ENCODE measurements at regions not wholly inside any gene's neighbourhood (a gene's known extent, or its start where the extent isn't known, plus 50 kb on each side); places are given as distances from the start of the nearest gene placed in this dataset.

DNA sequence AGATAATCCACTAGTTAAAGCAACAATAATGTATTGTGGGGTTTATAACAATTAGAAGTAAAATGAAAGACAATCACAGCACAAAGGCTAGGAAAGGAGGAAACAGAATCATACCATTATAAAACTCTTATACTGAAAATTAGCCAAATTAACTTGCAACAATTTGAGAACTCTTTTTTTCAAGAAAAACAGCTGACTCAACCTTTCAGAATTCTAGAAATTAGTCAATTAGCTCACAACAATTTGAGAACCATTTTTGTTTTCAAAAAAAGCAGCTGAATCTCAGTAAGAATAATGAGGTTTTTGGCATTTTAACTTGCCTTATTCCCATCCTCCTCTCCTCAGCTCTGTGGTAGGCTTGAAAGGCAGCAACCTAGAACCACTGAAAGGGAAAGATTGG is 269.9 kb downstream of the NPR3 start:
- TF ChIP-seq, protein P1, sequence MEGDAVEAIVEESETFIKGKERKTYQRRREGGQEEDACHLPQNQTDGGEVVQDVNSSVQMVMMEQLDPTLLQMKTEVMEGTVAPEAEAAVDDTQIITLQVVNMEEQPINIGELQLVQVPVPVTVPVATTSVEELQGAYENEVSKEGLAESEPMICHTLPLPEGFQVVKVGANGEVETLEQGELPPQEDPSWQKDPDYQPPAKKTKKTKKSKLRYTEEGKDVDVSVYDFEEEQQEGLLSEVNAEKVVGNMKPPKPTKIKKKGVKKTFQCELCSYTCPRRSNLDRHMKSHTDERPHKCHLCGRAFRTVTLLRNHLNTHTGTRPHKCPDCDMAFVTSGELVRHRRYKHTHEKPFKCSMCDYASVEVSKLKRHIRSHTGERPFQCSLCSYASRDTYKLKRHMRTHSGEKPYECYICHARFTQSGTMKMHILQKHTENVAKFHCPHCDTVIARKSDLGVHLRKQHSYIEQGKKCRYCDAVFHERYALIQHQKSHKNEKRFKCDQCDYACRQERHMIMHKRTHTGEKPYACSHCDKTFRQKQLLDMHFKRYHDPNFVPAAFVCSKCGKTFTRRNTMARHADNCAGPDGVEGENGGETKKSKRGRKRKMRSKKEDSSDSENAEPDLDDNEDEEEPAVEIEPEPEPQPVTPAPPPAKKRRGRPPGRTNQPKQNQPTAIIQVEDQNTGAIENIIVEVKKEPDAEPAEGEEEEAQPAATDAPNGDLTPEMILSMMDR (IDR thresholded peaks at IDR 0.05), result no peak
- Mint-ChIP-seq H3K27ac (no peak overlapping the region), H3K9me3 (no peaks in the 10 kb centered on the region), H3K36me3 (ENCODE audit: low read depth) (no peaks in the 10 kb centered on the region), H3K4me1 (peaks cover 5% of the 10 kb centered on the region), H3K27me3 (ENCODE audit: low read depth, poor library complexity) (peaks cover 7% of the 10 kb centered on the region), H3K4me3 (no peak overlapping the region)
- DNase-seq, result no peak

DNA sequence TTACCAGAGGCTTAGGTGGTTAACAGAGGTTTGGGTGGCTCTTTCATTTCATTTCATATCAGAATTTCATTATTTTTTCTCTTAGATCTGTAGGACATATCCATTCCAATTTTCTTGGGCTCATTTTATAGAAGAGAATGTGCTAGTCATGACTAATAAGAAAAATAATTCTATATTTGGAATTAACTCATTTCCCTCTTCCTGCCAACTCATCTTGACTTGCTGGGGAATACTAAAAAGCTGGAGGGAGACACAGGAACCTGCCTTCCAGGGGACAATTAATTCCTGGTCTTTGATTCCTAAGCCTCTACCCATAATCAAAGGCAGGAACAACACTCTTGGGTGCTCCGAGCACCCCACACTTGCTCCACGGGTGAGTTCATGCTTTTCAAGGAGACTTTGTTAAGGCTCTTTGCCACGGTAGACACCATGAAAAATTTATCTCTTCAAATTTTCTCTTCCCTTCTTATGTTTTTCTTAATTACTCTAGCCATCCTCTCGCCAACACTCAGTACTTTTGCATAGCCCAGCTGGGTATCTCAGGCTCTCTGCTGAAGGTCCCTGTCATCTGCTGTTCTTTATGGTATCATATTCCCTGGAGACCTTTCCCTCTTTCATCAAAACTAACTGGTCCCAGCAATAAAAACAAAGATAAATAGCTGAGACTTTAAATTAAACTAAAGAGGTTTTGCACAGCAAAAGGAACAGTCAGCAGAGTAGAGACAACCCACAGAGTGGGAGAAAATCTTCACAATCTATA is 273.9 kb downstream of the NPR3 start:
- H3K4me3 Mint-ChIP-seq, result no peak overlapping the region
- H3K27me3 Mint-ChIP-seq (ENCODE audit: low read depth, poor library complexity), result no peaks in the 10 kb centered on the region
- H3K36me3 Mint-ChIP-seq (ENCODE audit: low read depth), result no peaks in the 10 kb centered on the region
- DNase-seq, result no peak
- peaks cover 5% of the 10 kb centered on the region for H3K4me1 Mint-ChIP-seq
- H3K9me3 Mint-ChIP-seq, result no peaks in the 10 kb centered on the region
- H3K27ac Mint-ChIP-seq, result no peak overlapping the region
- TF ChIP-seq, protein P1 (IDR thresholded peaks at IDR 0.05), result no peak

DNA sequence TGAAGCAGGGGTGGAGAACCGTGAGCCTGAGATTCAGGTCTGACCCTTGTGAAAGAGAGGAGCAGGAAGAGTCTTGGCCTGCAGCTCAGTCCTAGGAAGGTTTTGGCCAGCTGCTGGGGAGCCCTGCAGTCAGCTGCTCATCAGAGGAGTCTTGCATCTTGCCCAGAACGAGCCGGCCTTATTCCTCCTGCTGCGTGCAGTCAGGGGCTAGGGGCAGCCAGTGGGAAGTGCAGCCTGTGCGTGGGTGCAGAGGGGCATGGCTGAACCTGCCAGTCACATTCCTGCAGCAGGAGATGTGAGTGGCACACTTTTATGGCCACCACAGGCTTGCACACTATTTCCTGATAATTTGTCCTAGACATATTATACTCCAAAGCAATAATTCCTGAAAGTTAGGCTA is 278.7 kb downstream of the NPR3 start:
- Mint-ChIP-seq H3K27ac (no peak overlapping the region), H3K9me3 (no peaks in the 10 kb centered on the region), H3K36me3 (ENCODE audit: low read depth) (no peaks in the 10 kb centered on the region), H3K27me3 (ENCODE audit: low read depth, poor library complexity) (no peaks in the 10 kb centered on the region), H3K4me1 (peaks cover 5% of the 10 kb centered on the region), H3K4me3 (no peak overlapping the region)
- no peak for DNase-seq
- TF ChIP-seq, protein P1 (IDR thresholded peaks at IDR 0.05), result no peak

DNA sequence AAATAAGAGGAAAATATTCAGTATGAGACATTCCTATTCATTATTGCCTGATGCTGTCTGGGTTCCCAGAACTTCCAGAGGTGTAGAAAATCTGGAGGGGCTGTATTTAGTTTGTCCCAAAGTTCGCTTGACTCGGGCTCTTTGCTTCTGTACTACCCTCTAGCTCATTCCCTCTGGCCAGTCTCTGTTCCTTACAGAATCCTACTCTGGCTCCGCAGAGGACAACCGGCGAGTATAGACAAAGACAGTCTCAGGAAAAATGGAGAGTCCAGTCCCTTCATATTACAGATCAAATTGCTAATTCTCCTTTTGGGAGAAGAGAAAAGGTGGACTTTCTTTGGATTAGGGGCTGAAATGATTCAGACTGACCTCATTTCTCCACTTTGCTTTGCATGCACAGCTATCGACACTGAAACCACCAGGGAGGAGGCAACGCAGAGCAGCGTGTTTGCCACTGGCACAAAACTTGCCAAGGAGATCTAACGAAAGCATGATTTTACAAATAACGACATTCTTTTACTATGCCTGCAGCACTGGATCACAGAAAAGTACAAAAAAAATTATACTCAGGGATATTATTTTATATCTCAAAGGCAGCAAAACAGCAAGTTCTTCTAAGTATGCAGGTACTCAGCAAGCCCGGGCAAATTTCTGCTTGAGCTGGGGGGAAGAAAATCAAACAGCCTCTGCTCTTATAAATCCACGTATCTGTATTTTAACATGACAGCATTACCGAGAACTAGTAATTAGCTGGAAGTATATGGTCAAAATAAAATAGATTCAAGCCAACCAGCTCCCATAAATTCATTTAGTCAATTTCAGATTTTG is 279.7 kb downstream of the NPR3 start:
- H3K4me3 Mint-ChIP-seq, result no peak overlapping the region
- no peak overlapping the region for H3K27ac Mint-ChIP-seq
- no peak for DNase-seq
- H3K4me1 Mint-ChIP-seq, result no peaks in the 10 kb centered on the region
- H3K27me3 Mint-ChIP-seq (ENCODE audit: low read depth, poor library complexity), result no peaks in the 10 kb centered on the region
- no peaks in the 10 kb centered on the region for H3K36me3 Mint-ChIP-seq (ENCODE audit: low read depth)
- TF ChIP-seq, protein P1 (IDR thresholded peaks at IDR 0.05), result no peak
- H3K9me3 Mint-ChIP-seq, result no peaks in the 10 kb centered on the region

DNA sequence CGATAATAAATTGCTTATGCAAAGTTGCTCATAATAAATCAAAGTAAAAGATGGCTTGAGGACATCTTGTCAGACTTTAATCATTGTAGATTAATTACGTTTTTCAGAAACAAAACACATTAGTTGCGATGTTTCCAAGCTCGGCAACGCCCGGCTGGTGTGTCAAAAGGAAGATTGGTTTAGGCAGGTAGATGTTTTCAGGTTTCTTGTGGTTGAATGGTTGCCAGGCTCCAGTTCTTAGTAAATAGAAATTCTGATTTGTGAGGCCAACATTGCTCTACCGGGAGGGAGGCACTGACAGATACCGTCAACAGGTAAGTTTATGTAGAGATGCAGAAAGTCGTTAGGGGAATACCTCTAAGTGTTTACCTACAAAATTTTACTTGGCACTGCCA is 280.3 kb downstream of the NPR3 start:
- Mint-ChIP-seq H3K4me3 (no peak overlapping the region), H3K27ac (no peak overlapping the region), H3K9me3 (no peaks in the 10 kb centered on the region), H3K27me3 (ENCODE audit: low read depth, poor library complexity) (no peaks in the 10 kb centered on the region), H3K4me1 (no peaks in the 10 kb centered on the region), H3K36me3 (ENCODE audit: low read depth) (no peaks in the 10 kb centered on the region)
- TF ChIP-seq, protein P1 (IDR thresholded peaks at IDR 0.05), result no peak
- no peak for DNase-seq

All from nephron progenitor cell (in vitro differentiated cells).